ENCODE measurements at regions not wholly inside any gene's neighbourhood (a gene's known extent, or its start where the extent isn't known, plus 50 kb on each side); places are given as distances from the start of the nearest gene placed in this dataset.

- DNase-seq (ENCODE audit: insufficient read length, low spot score) = no peak
- TF ChIP-seq, protein P1, sequence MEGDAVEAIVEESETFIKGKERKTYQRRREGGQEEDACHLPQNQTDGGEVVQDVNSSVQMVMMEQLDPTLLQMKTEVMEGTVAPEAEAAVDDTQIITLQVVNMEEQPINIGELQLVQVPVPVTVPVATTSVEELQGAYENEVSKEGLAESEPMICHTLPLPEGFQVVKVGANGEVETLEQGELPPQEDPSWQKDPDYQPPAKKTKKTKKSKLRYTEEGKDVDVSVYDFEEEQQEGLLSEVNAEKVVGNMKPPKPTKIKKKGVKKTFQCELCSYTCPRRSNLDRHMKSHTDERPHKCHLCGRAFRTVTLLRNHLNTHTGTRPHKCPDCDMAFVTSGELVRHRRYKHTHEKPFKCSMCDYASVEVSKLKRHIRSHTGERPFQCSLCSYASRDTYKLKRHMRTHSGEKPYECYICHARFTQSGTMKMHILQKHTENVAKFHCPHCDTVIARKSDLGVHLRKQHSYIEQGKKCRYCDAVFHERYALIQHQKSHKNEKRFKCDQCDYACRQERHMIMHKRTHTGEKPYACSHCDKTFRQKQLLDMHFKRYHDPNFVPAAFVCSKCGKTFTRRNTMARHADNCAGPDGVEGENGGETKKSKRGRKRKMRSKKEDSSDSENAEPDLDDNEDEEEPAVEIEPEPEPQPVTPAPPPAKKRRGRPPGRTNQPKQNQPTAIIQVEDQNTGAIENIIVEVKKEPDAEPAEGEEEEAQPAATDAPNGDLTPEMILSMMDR (IDR thresholded peaks at IDR 0.05; ENCODE audit: insufficient read depth, missing control alignments) = no peak
- no peak for FAIRE-seq
Measured at GRCh38 chr10:30765616-30766015, 136.1 kb upstream of the LYZL2 start.

DNA sequence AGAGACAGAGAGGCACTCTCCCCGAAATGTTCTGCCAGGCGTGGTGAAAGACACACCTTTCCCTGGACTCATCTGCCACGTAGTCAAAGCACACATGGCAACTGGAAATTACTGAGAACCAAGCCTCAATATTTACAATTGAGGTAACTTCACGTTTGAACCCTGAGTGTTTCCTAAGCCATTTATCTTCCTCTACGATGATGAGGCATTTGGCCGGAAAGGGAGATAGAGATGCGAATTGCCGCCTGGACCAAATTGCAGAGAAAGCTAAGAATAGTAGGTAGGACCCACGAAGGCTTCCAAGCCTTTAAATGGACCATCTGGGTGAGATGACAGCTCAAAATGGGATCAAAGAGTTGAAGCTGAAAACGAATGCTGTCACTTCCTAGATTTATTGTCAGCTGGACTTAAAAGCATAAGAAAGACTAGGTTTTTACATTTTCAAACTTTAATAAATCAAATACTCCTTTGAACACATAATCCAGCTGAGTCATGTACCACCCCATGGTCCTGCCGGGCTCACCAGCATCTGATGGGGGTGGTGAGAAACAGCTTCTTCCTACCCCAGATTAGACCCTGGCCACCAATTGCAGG lies 135.6 kb upstream of the LYZL2 start:
- DNase-seq (ENCODE audit: insufficient read length, low spot score) (no peak), FAIRE-seq (no peak)
- TF ChIP-seq, protein P1 (IDR thresholded peaks at IDR 0.05; ENCODE audit: insufficient read depth, missing control alignments) = no peak

DNA sequence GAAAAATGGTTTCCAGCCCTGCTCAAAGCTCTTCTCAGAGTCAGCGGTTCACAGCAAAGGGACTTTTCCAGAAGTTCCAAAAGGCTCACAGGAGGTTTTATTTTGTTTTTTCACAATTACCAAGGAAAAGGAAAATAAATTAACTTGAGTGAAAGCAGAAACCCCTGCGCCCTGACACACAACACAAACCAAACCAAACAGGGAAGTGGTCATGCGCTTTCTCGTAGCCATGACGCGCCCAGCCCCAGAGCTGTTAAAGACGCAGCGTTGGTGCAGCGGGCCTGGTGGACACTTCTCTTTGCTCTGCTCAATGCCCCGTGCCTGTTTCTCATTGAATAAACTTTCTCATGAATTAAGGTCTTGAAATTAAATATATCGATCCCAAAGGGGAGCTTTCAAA lies 134.4 kb upstream of the LYZL2 start:
- TF ChIP-seq, protein P1 (IDR thresholded peaks at IDR 0.05; ENCODE audit: insufficient read depth, missing control alignments) = no peak
- no peak for FAIRE-seq
- no peak for DNase-seq (ENCODE audit: insufficient read length, low spot score)

DNA sequence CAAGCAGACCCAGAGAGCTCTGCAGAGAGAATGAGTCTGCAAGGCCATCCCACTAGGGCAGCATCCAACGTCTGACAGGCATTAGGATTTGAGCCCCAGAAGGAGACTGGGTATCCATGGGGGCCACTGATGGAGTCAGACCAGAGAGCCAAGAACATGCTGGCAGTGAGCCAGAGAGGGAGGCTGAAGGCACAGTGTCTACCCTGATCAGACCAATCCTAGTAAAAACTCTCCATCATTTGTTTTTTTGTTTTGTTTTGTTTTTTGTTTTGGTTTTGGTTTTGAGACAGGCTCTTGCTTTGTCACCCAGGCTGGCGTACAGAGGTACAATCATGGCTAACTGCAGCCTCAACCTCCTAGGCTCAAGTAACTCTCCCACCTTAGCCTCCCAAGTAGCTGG lies 133.1 kb upstream of the LYZL2 start:
- TF ChIP-seq, protein P1 (IDR thresholded peaks at IDR 0.05; ENCODE audit: insufficient read depth, missing control alignments) = no peak
- DNase-seq (ENCODE audit: insufficient read length, low spot score) (no peak), FAIRE-seq (no peak)

GRCh38 chr10:30759423-30759822 lies 129.9 kb upstream of the LYZL2 start:
- DNase-seq (ENCODE audit: insufficient read length, low spot score) (no peak), FAIRE-seq (no peak)
- TF ChIP-seq, protein P1 (IDR thresholded peaks at IDR 0.05; ENCODE audit: insufficient read depth, missing control alignments) = no peak

GRCh38 chr10:30758338-30758737 lies 128.8 kb upstream of the LYZL2 start:
- FAIRE-seq = no peak

GRCh38 chr10:30756896-30757295 lies 127.3 kb upstream of the LYZL2 start:
- TF ChIP-seq, protein P1 (IDR thresholded peaks at IDR 0.05; ENCODE audit: insufficient read depth, missing control alignments) = no peak
- no peak for DNase-seq (ENCODE audit: insufficient read length, low spot score)
- no peak for FAIRE-seq

More at GRCh38 chr10:30758338-30758737, 128.8 kb upstream of the LYZL2 start:
- no peak for DNase-seq (ENCODE audit: insufficient read length, low spot score)
- TF ChIP-seq, protein P1 (IDR thresholded peaks at IDR 0.05; ENCODE audit: insufficient read depth, missing control alignments) = no peak
